ENCODE measurements at regions not wholly inside any gene's neighbourhood (a gene's known extent, or its start where the extent isn't known, plus 50 kb on each side); places are given as distances from the start of the nearest gene placed in this dataset.

DNA sequence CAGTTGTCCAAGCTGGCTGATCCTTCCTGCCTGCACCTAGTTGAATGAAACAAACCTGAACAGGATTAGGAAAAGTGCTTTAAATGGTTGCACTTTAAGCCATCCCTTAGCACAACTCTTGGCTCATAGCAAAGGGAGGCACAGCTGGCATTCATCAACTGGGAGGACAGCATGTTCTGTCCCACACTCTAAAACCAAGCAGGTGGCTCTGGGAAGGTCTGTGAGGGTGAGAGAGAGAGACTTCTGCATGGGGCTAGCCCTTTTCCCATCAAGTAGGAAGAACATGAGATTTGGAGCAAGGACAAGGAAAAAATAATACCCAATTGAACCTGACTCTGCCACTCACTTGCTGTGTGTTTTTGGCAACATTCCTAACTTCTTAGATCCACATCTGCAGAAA is 140.9 kb upstream of the CCL2 start:
- no peak for DNase-seq (ENCODE audit: unreplicated experiment)
- intact Hi-C loops (cut with micrococcal nuclease), result no loop called here
- CTCF ChIA-PET, result no interaction called here
- POLR2A ChIA-PET, result no interaction called here
- no peaks in the 10 kb centered on the region for H3K36me3 Mint-ChIP-seq (ENCODE audit: insufficient read depth, unreplicated experiment)
- H3K27me3 Mint-ChIP-seq (ENCODE audit: insufficient read depth, unreplicated experiment), result no peaks in the 10 kb centered on the region
- TF ChIP-seq, protein P1, sequence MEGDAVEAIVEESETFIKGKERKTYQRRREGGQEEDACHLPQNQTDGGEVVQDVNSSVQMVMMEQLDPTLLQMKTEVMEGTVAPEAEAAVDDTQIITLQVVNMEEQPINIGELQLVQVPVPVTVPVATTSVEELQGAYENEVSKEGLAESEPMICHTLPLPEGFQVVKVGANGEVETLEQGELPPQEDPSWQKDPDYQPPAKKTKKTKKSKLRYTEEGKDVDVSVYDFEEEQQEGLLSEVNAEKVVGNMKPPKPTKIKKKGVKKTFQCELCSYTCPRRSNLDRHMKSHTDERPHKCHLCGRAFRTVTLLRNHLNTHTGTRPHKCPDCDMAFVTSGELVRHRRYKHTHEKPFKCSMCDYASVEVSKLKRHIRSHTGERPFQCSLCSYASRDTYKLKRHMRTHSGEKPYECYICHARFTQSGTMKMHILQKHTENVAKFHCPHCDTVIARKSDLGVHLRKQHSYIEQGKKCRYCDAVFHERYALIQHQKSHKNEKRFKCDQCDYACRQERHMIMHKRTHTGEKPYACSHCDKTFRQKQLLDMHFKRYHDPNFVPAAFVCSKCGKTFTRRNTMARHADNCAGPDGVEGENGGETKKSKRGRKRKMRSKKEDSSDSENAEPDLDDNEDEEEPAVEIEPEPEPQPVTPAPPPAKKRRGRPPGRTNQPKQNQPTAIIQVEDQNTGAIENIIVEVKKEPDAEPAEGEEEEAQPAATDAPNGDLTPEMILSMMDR (IDR thresholded peaks at IDR 0.05; ENCODE audit: unreplicated experiment), result no peak
- H3K4me3 Mint-ChIP-seq (ENCODE audit: unreplicated experiment), result no peak overlapping the region
- peaks cover 44% of the 10 kb centered on the region for H3K9me3 Mint-ChIP-seq (ENCODE audit: unreplicated experiment)
- H3K4me1 Mint-ChIP-seq (ENCODE audit: insufficient read depth, unreplicated experiment), result no peaks in the 10 kb centered on the region
- no peak overlapping the region for H3K27ac Mint-ChIP-seq (ENCODE audit: low read depth, unreplicated experiment)
- BruUV-seq (replicated peaks), result no TSS peak

DNA sequence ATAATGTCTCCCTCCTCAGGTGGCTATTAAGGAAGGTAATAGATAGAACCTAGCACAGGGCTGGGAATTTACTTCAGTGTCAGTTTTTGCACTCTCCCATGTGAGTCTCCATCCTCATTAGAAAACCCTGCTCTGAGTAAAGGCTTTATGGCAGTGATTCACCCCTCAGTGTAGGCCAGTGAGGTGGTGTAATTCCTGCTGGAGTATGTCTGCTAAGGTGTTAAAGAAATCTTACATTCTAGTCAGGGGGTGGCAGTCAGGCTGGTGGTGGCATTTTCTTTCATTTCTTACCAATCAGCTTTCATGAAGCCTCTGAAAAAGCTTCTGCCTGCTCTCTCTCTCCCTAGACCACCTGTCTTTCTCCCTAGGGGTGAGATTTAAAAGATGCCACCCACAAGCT is 138.8 kb upstream of the CCL2 start:
- Mint-ChIP-seq H3K27me3 (ENCODE audit: insufficient read depth, unreplicated experiment) (no peaks in the 10 kb centered on the region), H3K4me3 (ENCODE audit: unreplicated experiment) (no peak overlapping the region), H3K4me1 (ENCODE audit: insufficient read depth, unreplicated experiment) (no peaks in the 10 kb centered on the region), H3K9me3 (ENCODE audit: unreplicated experiment) (peaks cover 63% of the 10 kb centered on the region), H3K27ac (ENCODE audit: low read depth, unreplicated experiment) (no peak overlapping the region), H3K36me3 (ENCODE audit: insufficient read depth, unreplicated experiment) (no peaks in the 10 kb centered on the region)
- CTCF ChIA-PET, result no interaction called here
- POLR2A ChIA-PET, result no interaction called here
- no TSS peak for BruUV-seq (replicated peaks)
- no peak for DNase-seq (ENCODE audit: unreplicated experiment)
- intact Hi-C loops (cut with micrococcal nuclease), result no loop called here
- TF ChIP-seq, protein P1 (IDR thresholded peaks at IDR 0.05; ENCODE audit: unreplicated experiment), result no peak

DNA sequence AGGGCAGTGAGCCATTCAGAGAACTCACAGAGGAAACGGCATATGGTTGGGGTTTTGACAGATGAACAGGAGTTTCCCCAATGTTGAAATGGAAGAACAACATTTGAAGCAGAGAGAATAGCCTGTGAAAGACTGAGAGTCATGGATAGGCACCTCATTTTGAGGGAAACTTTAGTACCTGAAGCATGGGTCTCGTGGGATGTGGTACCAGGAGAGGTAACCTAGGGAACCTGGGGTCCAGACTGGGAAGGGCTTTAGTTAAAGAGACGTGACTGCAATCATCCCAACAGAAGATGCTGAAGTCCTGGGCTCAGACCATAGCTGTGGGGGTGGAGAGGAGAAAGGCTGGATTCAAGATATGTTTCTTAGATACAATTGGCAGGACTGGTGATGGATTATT is 137.8 kb upstream of the CCL2 start:
- DNase-seq (ENCODE audit: unreplicated experiment), result no peak
- H3K36me3 Mint-ChIP-seq (ENCODE audit: insufficient read depth, unreplicated experiment), result no peaks in the 10 kb centered on the region
- H3K27me3 Mint-ChIP-seq (ENCODE audit: insufficient read depth, unreplicated experiment), result no peaks in the 10 kb centered on the region
- POLR2A ChIA-PET, result no interaction called here
- H3K4me3 Mint-ChIP-seq (ENCODE audit: unreplicated experiment), result no peak overlapping the region
- CTCF ChIA-PET, result no interaction called here
- no peaks in the 10 kb centered on the region for H3K4me1 Mint-ChIP-seq (ENCODE audit: insufficient read depth, unreplicated experiment)
- no TSS peak for BruUV-seq (replicated peaks)
- no peak overlapping the region for H3K27ac Mint-ChIP-seq (ENCODE audit: low read depth, unreplicated experiment)
- H3K9me3 Mint-ChIP-seq (ENCODE audit: unreplicated experiment), result peaks cover 70% of the 10 kb centered on the region
- TF ChIP-seq, protein P1 (IDR thresholded peaks at IDR 0.05; ENCODE audit: unreplicated experiment), result no peak
- intact Hi-C loops (cut with micrococcal nuclease), result no loop called here

DNA sequence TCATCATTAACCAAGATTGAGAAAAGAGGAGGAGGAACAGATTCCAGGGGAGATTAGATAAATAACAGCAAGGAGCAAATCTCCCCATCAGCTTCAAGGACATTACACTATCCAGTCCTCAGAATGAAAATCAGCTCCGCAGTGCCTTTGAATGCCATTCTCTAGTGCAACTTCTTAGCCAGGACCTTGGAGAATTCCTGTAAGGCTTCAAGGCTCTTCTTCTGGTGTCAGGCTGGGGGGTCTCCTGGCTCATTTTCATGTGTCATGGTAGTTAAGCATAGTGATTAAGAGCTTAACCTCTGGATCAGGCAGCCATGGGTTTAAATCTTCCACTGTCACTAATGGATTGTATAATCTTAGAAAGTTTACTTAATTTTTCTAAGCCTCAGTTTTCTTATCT is 137.3 kb upstream of the CCL2 start:
- Mint-ChIP-seq H3K4me1 (ENCODE audit: insufficient read depth, unreplicated experiment) (no peaks in the 10 kb centered on the region), H3K4me3 (ENCODE audit: unreplicated experiment) (no peak overlapping the region), H3K27me3 (ENCODE audit: insufficient read depth, unreplicated experiment) (no peaks in the 10 kb centered on the region), H3K9me3 (ENCODE audit: unreplicated experiment) (peaks cover 66% of the 10 kb centered on the region), H3K27ac (ENCODE audit: low read depth, unreplicated experiment) (no peak overlapping the region), H3K36me3 (ENCODE audit: insufficient read depth, unreplicated experiment) (no peaks in the 10 kb centered on the region)
- ChIA-PET CTCF (no interaction called here), POLR2A (no interaction called here)
- intact Hi-C loops (cut with micrococcal nuclease), result no loop called here
- no TSS peak for BruUV-seq (replicated peaks)
- TF ChIP-seq, protein P1 (IDR thresholded peaks at IDR 0.05; ENCODE audit: unreplicated experiment), result no peak
- no peak for DNase-seq (ENCODE audit: unreplicated experiment)

Data from MCF 10A (cell line).